Mesodermal cell (in vitro differentiated cells): ENCODE measurements at regions not wholly inside any gene's neighbourhood (a gene's known extent, or its start where the extent isn't known, plus 50 kb on each side); places are given as distances from the start of the nearest gene placed in this dataset.

ENCODE experiments used
- H3K27ac ChIP-seq: 2 replicates; pipeline ENCODE4 v1.7.0; 2013; ENCODE audit warnings: mild to moderate bottlenecking, low read depth, low read length, moderate library complexity; ENCODE audit not compliant: severe bottlenecking
- H3K36me3 ChIP-seq: 2 replicates; pipeline ENCODE4 v1.7.1; 2013; ENCODE audit warnings: mild to moderate bottlenecking, low read length, moderate library complexity; ENCODE audit not compliant: control insufficient read depth, insufficient read depth
- H3K4me1 ChIP-seq: one replicate; pipeline ENCODE4 v1.7.1; 2013; ENCODE audit warnings: mild to moderate bottlenecking, low read length; ENCODE audit not compliant: insufficient read depth, control insufficient read depth, poor library complexity, severe bottlenecking
- H3K4me3 ChIP-seq: 2 replicates; pipeline ENCODE4 v1.7.0; 2013; ENCODE audit warnings: low read length, control low read depth, mild to moderate bottlenecking; ENCODE audit not compliant: insufficient read depth, poor library complexity, severe bottlenecking; ENCODE audit errors: extremely low read depth
- H3K9me3 ChIP-seq: 2 replicates; pipeline ENCODE4 v1.7.1; 2013; ENCODE audit warnings: mild to moderate bottlenecking, low read length, moderate library complexity; ENCODE audit not compliant: control insufficient read depth
- WGBS, 2 experiments: methylation state at CpG; one replicate each; pipeline ENCODE4 v1.1.5; 2013; ENCODE audit warnings: missing lambda C conversion rate in 2 of 2; ENCODE audit not compliant: insufficient coverage in 2 of 2; 5-methylcytosine and 5-hydroxymethylcytosine counted together

DNA sequence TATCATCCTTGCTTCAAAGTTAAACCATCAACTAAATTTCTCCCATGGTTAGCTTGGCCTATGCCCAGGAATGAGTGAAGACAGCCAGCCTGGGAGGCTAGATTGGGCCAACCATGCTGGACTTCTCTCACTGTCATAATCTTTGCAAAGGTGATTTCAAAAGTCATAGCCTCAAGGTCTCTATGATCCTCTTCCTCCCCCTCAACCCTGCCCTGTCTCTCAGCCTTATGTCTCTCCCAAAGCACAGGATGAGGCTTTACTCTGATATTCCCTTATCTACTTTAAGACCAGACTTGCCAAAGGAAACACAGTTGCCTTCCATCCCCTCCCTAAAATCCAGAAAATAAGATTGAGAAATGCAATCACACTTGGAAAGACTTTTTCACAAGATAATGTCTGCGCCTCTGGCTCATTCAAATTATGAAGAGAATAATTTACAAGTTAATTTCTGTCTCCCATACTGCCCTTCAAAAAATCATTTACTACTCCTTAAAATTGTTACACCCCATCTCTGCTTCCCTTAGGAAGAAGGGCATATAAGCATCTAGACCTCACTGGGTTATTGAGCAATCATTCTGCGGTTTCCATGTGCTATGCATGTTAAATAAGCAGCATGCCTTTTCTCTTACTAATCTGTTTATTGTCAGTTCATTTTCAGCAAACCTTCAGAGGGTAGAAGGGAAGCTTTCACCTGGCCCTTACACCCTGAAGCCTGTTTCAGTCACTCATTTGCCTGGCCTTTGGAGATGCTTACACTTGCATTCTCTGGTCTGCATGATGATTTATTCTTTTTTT lies 113.8 kb upstream of the ANKRD55 start:
- Histone ChIP-seq H3K9me3 (peaks cover 8% of the 10 kb centered on the region), H3K27ac (peak overlapping the region; percentile 46), H3K36me3 (no peaks in the 10 kb centered on the region), H3K4me1 (peaks cover 37% of the 10 kb centered on the region), H3K4me3 (no peak overlapping the region)
- WGBS, 2 experiments = 67% methylated on average over 1 of the region's 2 CpGs; no CpG with 5 or more reads in 1 of the 2 experiments

DNA sequence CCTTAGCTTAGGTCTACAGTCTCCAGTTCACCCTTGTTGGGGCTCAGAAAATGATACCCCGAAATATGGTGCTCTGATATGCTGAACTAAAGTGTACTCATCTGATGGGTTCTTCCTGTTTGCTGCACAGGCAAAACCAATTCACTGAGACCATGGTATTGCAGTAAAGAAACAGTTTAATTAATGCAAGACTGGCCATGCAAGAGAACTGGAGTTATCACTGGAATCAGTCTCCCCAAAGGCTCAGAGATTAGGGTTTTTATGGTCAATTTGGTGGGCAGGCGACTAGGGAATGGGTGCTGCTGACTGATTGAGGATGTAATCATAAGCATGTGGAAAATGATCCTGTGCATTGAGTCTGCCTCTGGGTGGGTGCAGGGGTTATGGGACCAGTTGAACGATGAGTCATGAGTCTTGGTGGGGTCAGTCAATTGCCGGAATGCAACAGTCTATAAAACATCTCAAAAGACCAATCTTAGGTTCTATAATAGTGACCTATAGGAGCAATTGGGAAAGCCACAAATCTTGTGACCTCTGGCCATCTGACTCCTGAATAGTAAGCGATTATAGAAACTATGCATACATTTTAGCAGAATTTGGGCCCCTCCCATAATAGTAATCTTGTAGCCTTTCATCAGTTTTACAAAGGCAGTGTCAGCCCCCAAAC lies 113.0 kb upstream of the ANKRD55 start:
- no peaks in the 10 kb centered on the region for H3K36me3 ChIP-seq
- peaks cover 31% of the 10 kb centered on the region for H3K4me1 ChIP-seq
- H3K4me3 ChIP-seq = no peak overlapping the region
- WGBS, 2 experiments = 88 to 96% methylated on average over 3 of the region's 5 CpGs
- peaks cover 8% of the 10 kb centered on the region for H3K9me3 ChIP-seq
- H3K27ac ChIP-seq = peak overlapping the region; percentile 46

DNA sequence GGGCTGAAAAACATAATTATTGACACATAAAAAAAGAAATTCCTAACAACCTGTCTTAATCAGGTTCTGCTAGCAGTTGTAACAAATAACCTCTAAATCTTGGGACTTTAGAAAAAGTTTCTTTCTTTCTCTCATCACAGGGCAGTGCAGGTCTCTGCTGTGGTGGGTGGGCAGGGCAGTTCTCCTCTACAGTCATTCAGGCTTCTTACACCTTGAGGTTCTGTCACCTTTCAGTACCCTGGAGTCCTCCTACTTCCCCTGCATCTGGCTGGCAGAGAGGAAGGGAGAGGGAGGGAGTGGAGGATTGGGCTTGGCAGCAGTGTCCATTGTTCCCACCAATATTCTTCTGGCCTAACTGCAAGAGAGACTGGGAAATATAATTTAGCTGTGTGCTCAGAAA lies 112.2 kb upstream of the ANKRD55 start:
- H3K4me1 ChIP-seq = peaks cover 27% of the 10 kb centered on the region
- peaks cover 8% of the 10 kb centered on the region for H3K9me3 ChIP-seq
- no peak overlapping the region for H3K27ac ChIP-seq
- no peaks in the 10 kb centered on the region for H3K36me3 ChIP-seq
- H3K4me3 ChIP-seq = no peak overlapping the region

DNA sequence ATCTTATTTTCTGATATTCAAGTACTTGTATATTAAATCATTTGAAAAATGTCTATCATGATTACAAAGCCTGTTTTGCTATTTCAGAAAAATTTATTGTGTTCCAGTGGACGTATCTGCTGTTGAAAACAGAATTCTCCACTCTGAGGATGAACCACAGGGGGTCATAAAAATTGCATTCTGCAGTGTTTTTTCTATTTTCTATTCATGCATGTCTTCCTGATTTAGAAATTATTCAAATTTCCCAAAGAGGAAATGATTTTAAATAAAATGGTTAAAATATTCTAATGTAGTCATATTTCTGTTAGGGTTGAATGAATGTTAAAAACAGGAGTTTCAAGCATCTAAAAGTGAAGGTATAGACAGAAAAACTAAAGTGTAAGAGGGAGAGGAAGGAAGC lies 111.5 kb upstream of the ANKRD55 start:
- Histone ChIP-seq H3K9me3 (peaks cover 12% of the 10 kb centered on the region), H3K36me3 (no peaks in the 10 kb centered on the region), H3K4me1 (peaks cover 19% of the 10 kb centered on the region), H3K4me3 (no peak overlapping the region), H3K27ac (no peak overlapping the region)
- WGBS, 2 experiments = 100% methylated on average over 1 of the region's 1 CpG; no CpG with 5 or more reads in 1 of the 2 experiments

DNA sequence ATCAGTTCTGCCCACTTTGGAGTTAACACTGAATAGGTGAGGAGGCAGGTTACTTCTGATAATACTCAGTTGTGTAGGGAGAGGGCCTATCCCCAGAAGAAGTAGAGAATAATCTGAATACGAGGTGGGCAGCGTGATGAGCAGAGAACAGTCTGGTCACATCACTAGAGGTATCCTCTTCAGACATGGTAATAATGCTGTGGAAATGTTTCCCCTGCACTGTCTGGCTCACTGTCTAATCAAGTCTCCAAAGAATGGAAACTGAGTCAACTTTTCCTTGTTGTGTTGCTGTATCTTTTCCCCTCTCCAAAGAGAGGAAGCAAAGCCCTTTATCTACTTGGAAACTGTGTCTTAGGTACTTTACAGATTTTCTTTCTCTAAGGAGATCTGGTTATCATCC lies 110.9 kb upstream of the ANKRD55 start:
- Histone ChIP-seq H3K27ac (no peak overlapping the region), H3K36me3 (no peaks in the 10 kb centered on the region), H3K4me3 (no peak overlapping the region), H3K4me1 (peaks cover 13% of the 10 kb centered on the region), H3K9me3 (peaks cover 15% of the 10 kb centered on the region)
- 100% methylated on average over 1 to 2 of the region's 2 CpGs for WGBS, 2 experiments

DNA sequence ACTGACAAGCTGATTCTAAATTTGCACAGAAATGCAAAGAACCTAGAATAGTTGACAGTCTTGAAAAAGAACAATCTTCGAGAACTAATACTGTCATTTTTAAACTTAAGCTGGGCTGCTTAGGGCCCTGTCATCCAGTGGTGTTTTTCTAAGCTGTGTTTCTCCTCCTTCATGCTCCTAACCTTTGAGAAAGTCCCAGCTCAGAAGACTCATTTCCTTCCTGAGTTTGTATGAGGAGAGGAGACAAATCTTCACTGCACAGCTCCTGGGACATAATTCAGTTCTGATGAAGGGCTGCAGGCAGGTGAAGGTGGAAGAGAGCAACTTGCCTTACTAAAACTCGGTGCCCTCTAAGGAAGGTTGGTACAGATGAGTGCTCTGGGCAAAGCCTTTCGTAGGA lies 109.5 kb upstream of the ANKRD55 start:
- no peak overlapping the region for H3K4me3 ChIP-seq
- H3K36me3 ChIP-seq = no peaks in the 10 kb centered on the region
- peaks cover 13% of the 10 kb centered on the region for H3K4me1 ChIP-seq
- 94 to 100% methylated on average over 2 of the region's 3 CpGs for WGBS, 2 experiments
- H3K27ac ChIP-seq = no peak overlapping the region
- peaks cover 19% of the 10 kb centered on the region for H3K9me3 ChIP-seq

DNA sequence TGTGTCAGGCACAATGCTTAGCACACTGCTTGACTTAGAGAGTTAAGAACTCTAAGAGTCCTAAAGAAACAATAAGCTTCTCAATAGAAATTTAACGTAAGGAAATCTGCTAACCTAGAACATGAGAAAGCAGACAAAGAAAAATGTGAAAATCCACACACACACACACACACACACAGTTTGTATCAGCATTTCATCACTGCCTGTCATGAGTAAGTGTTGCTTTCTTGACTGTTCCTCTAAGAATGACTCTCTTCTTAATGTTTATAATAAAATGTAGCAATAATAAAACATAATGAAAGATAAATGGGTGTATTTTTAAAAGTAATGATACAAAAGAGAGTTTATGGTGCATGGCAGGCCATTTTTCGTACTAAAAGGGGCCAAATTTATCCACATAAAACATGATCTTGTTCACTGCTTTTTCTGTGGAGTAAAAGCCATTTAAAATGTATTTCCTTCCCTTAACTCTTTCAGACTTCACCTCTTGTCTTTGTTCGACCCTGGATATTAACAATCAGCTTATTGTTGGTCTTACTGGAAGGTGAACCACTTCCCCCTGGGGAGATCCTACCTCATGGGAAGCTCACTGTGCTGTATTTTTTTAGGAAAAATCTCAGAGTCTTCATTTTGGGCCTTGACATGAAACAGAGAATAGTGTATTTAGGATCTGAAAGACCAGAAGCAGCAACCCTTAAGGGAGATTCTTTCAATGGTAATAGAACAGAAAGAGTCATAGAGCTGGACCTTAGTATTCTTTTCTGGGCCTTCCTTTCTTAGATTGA lies 107.3 kb upstream of the ANKRD55 start:
- no peak overlapping the region for H3K4me3 ChIP-seq
- H3K27ac ChIP-seq = no peak overlapping the region
- H3K9me3 ChIP-seq = peaks cover 17% of the 10 kb centered on the region
- H3K36me3 ChIP-seq = no peaks in the 10 kb centered on the region
- WGBS, 2 experiments = 86% methylated on average over 1 of the region's 3 CpGs; no CpG with 5 or more reads in 1 of the 2 experiments
- no peaks in the 10 kb centered on the region for H3K4me1 ChIP-seq

DNA sequence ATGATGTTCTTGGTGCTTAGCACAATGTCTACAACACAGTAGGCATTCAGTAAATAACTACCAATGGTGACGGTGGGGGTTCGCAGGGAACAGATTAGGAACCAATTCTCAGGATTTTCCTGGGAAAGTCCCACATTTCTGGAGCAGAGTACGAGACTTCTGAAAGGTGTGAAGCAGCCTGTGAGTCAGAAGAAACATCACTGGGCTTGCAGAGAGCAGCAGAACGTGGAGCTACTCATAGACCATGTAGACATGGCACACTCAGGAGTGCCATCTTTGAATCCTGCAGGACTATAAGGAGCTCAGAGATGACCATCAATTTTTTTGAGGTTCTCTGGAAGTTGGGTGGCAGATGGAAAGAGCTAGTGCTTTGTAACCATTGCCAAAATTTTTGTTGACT lies 106.6 kb upstream of the ANKRD55 start:
- Histone ChIP-seq H3K27ac (no peak overlapping the region), H3K4me3 (no peak overlapping the region), H3K36me3 (no peaks in the 10 kb centered on the region), H3K4me1 (no peaks in the 10 kb centered on the region), H3K9me3 (peaks cover 24% of the 10 kb centered on the region)
- WGBS, 2 experiments = 91 to 94% methylated on average over 3 to 4 of the region's 4 CpGs

DNA sequence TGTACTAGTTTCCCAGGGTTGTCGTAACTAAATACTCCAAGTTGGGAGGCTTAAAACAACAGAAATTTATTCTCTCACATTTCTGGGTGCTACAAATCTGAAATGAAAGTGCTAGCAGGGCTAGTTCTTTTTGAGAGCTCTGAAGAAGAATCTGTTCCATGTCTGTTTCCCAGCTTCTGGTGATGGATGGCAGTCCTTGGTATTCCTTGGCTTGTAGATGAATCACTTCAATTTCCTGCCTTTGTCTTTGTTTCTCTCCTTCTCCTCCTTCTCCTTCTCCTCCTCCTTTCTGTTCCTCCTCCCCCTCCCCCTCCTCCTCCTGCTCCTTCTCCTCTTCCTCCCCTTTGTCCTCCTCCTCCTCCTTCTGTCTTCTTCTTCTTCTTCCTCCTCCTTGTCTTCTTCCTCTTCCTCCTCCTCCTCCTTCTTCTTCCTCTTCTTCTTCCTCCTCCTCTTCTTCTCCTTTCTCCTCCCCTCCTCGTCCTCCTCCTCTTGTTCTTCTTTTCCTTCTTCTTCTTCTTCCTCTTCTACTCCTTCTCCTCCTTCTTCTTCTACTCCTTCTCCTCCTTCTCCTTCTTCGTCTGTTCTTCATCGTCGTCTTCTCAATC lies 104.7 kb upstream of the ANKRD55 start:
- Histone ChIP-seq H3K36me3 (no peaks in the 10 kb centered on the region), H3K4me1 (no peaks in the 10 kb centered on the region), H3K27ac (no peak overlapping the region), H3K4me3 (no peak overlapping the region), H3K9me3 (peaks cover 36% of the 10 kb centered on the region)
- WGBS, 2 experiments = 92 to 96% methylated on average over 4 of the region's 5 CpGs

DNA sequence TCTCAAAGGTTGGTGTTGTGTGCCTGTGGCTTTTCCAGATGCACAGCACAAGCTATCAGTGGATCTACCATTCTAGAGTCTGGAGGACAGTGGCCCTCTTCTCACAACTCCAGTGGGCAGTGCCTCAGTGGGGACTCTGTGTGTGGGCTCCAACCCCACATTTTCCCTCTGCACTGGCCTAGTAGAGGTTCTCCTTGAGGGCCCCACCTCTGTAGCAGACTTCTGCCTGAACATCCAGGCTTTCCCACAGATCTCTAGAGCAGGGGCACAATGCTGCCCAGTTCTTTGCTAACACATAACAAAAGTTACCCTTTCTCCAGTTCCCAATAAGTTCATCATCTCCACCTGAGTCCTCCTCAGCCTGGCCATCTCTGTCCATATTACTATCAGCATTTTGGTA lies 102.1 kb upstream of the ANKRD55 start:
- no peak overlapping the region for H3K4me3 ChIP-seq
- H3K4me1 ChIP-seq = peaks cover 11% of the 10 kb centered on the region
- H3K9me3 ChIP-seq = peaks cover 36% of the 10 kb centered on the region
- no peak overlapping the region for H3K27ac ChIP-seq
- no peaks in the 10 kb centered on the region for H3K36me3 ChIP-seq
